HepG2 (cell line): ENCODE measurements at regions not wholly inside any gene's neighbourhood (a gene's known extent, or its start where the extent isn't known, plus 50 kb on each side); places are given as distances from the start of the nearest gene placed in this dataset.

Source experiments
- ATAC-seq: fragments of 200-7000 bp; cut with Tn5 transposase; 3 replicates; pipeline ENCODE4 v1.9.1; 2020; ENCODE audit warnings: mild to moderate bottlenecking, moderate library complexity
- BruUV-seq: library from RNA; stranded (reverse); fragments of 400-500 nt; replicated peaks from 2 replicates; lab custom pipeline; 2021; lab: Mats Ljungman, UMichigan
- CTCF ChIA-PET: fragments of 300-600 bp; formaldehyde crosslinking; extraction: SDS; loops from one replicate; lab custom pipeline; 2021; ENCODE audit warnings: low total read pairs, inconsistent platforms, low intra/inter-chr PET ratio; lab: Yijun Ruan, JAX
- POLR2A ChIA-PET: fragments of 350-600 bp; sonication (Branson Sonifier 250); formaldehyde crosslinking; loops from one replicate; lab custom pipeline; 2020; ENCODE audit warnings: antibody characterized with exemption, inconsistent platforms; lab: Yijun Ruan, JAX
- DNase-seq: peaks from one replicate; pipeline ENCODE4 v3.0.0-alpha.2; 2015; ENCODE audit warnings: low spot score
- FAIRE-seq: peaks from 3 replicates; lab custom pipeline; 2011; peaks lifted over from hg19 to GRCh38; lab: Jason Lieb, UNC
- H2AFZ ChIP-seq: one replicate; pipeline ENCODE4 v1.6.1; 2011; ENCODE audit warnings: low read length, inconsistent platforms
- H3K27ac ChIP-seq: fragments of 300-600 bp; 3 replicates; pipeline ENCODE4 v1.8.0; 2011; ENCODE audit warnings: mixed run types, mild to moderate bottlenecking, mixed read lengths, low read length, inconsistent platforms; ENCODE audit not compliant: insufficient read depth; ENCODE audit errors: extremely low read length
- H3K27me3 ChIP-seq, 2 experiments: fragments of 200-600 bp in 1 of 2; 2 replicates in 1 of 2; 3 replicates in 1 of 2; pipeline versions ENCODE4 v1.6.0 to v1.8.0; 2011; ENCODE audit warnings: low read length in 2 of 2, mild to moderate bottlenecking in 2 of 2, moderate library complexity in 2 of 2, inconsistent platforms in 1 of 2; ENCODE audit not compliant: insufficient read depth in 2 of 2, control insufficient read depth in 1 of 2
- H3K36me3 ChIP-seq, 2 experiments: fragments of 200-600 bp in 1 of 2; replicated peaks in 1 of 2; 2 replicates in 1 of 2; 3 replicates in 1 of 2; pipeline versions ENCODE4 v1.5.1 to v1.8.0; 2011; ENCODE audit warnings: low read length in 2 of 2, inconsistent platforms in 1 of 2; ENCODE audit not compliant: insufficient read depth in 2 of 2, control insufficient read depth in 1 of 2
- H3K4me1 ChIP-seq: 2 replicates; pipeline ENCODE4 v1.5.1; 2012; ENCODE audit warnings: low read length, inconsistent platforms; ENCODE audit not compliant: insufficient read depth
- H3K4me2 ChIP-seq: 2 replicates; pipeline ENCODE4 v1.6.0; 2011; ENCODE audit warnings: low read depth, low read length, inconsistent platforms
- H3K4me3 ChIP-seq, 3 experiments: fragments of 200-600 bp in 1 of 3; sonication (generic), shearing (Covaris generic) in 1 of 3; replicated peaks in 1 of 3; 2 replicates each; pipeline ENCODE4 v1.5.1; 2011 to 2016; ENCODE audit warnings: low read length in 3 of 3, inconsistent platforms in 2 of 3, low read depth in 2 of 3, mild to moderate bottlenecking in 2 of 3, control low read depth in 1 of 3, mixed read lengths in 1 of 3; ENCODE audit not compliant: insufficient read depth in 1 of 3
- H3K79me2 ChIP-seq: one replicate; pipeline ENCODE4 v1.6.1; 2011; ENCODE audit warnings: low read length, inconsistent platforms; ENCODE audit not compliant: insufficient read depth
- H3K9ac ChIP-seq: 2 replicates; pipeline ENCODE4 v1.6.0; 2011; ENCODE audit warnings: mild to moderate bottlenecking, low read depth, low read length, inconsistent platforms; ENCODE audit not compliant: insufficient read depth
- H3K9me3 ChIP-seq: 2 replicates; pipeline ENCODE4 v1.5.1; 2012; ENCODE audit warnings: mild to moderate bottlenecking, low read length
- H4K20me1 ChIP-seq: 2 replicates; pipeline ENCODE4 v1.6.0; 2011; ENCODE audit warnings: inconsistent platforms, mild to moderate bottlenecking, low read length, moderate library complexity; ENCODE audit not compliant: insufficient read depth
- AHR ChIP-seq: IDR thresholded peaks from 2 replicates; pipeline ENCODE4 v1.6.1; 2018; ENCODE audit warnings: missing genetic modification reagents, missing compliant biosample characterization
- BORCS8-MEF2B ChIP-seq: sonication (generic); formaldehyde crosslinking; IDR thresholded peaks from 2 replicates; pipeline ENCODE4 v1.8.0; 2022; ENCODE audit warnings: mild to moderate bottlenecking, missing genetic modification reagents
- CHD4 ChIP-seq: fragments of 200-600 bp; sonication (generic); IDR thresholded peaks from 2 replicates; pipeline ENCODE4 v1.7.0; 2017; ENCODE audit warnings: mild to moderate bottlenecking, low read length, borderline replicate concordance
- DPF2 ChIP-seq: sonication (generic); formaldehyde crosslinking; IDR thresholded peaks from 2 replicates; pipeline ENCODE4 v1.4.0; 2020; ENCODE audit warnings: mild to moderate bottlenecking, low read depth, missing genetic modification reagents, borderline replicate concordance
- FLYWCH1 ChIP-seq: sonication (generic); formaldehyde crosslinking; IDR thresholded peaks from 2 replicates; pipeline ENCODE4 v1.8.1; 2023; ENCODE audit warnings: mild to moderate bottlenecking, missing genetic modification reagents
- MIER3 ChIP-seq: IDR thresholded peaks from 2 replicates; pipeline ENCODE4 v1.6.1; 2016; ENCODE audit warnings: missing compliant biosample characterization, borderline replicate concordance
- NR2F2 ChIP-seq: IDR thresholded peaks from 2 replicates; pipeline ENCODE4 v1.6.1; 2012; ENCODE audit warnings: low read depth, inconsistent platforms, borderline replicate concordance
- SMAD1 ChIP-seq: sonication (generic); formaldehyde crosslinking; IDR thresholded peaks from 2 replicates; pipeline ENCODE4 v1.4.0; 2020; ENCODE audit warnings: missing genetic modification reagents, low read depth, mild to moderate bottlenecking, borderline replicate concordance
- SMC3 ChIP-seq: IDR thresholded peaks from 2 replicates; pipeline ENCODE4 v1.6.1; 2011; ENCODE audit warnings: low read length, improper control_type of control experiment
- SNAPC2 ChIP-seq: sonication (generic); formaldehyde crosslinking; IDR thresholded peaks from 2 replicates; pipeline ENCODE4 v1.8.1; 2022; ENCODE audit warnings: mild to moderate bottlenecking, missing genetic modification reagents
- TOE1 ChIP-seq: sonication (generic); formaldehyde crosslinking; IDR thresholded peaks from 2 replicates; pipeline ENCODE4 v1.4.0; 2020; ENCODE audit warnings: mild to moderate bottlenecking, missing genetic modification reagents
- ZNF207 ChIP-seq: fragments of 450-650 bp; IDR thresholded peaks from 2 replicates; pipeline ENCODE4 v1.6.1; 2016; ENCODE audit warnings: antibody characterized with exemption, borderline replicate concordance
- ZNF276 ChIP-seq: sonication (generic); formaldehyde crosslinking; IDR thresholded peaks from 2 replicates; pipeline ENCODE4 v1.4.0; 2020; ENCODE audit warnings: mild to moderate bottlenecking, low read depth, missing genetic modification reagents
- ZNF720 ChIP-seq: sonication (generic); formaldehyde crosslinking; IDR thresholded peaks from 2 replicates; pipeline ENCODE4 v1.4.0; 2020; ENCODE audit warnings: missing genetic modification reagents
- ZNF749 ChIP-seq: sonication (generic); formaldehyde crosslinking; IDR thresholded peaks from 2 replicates; pipeline ENCODE4 v1.8.0; 2022; ENCODE audit warnings: mild to moderate bottlenecking, missing genetic modification reagents, moderate library complexity, borderline replicate concordance
- WGBS: methylation state at CpG from one replicate; pipeline ENCODE4 v1.1.6; 2017; ENCODE audit warnings: low lambda C conversion rate; 5-methylcytosine and 5-hydroxymethylcytosine counted together
- in situ Hi-C: cut with HindIII; loops from 2 replicates; pipeline ENCODE4 v1.10.0; 2017; ENCODE audit warnings: low pct_unique_long_range_greater_than_20kb; ENCODE audit not compliant: extremely low pct_ligation_motif_present
- intact Hi-C: fragments of 100-400 bp; cut with micrococcal nuclease; formaldehyde crosslinking; loops from one replicate; pipeline ENCODE4 v1.10.0; 2022; ENCODE audit not compliant: unreplicated experiment
- TF ChIP-seq, protein P1 (sequence below): sonication (generic); formaldehyde crosslinking; IDR thresholded peaks from 2 replicates; pipeline ENCODE4 v1.5.1; 2020; ENCODE audit warnings: missing genetic modification reagents, mild to moderate bottlenecking, borderline replicate concordance
- TF ChIP-seq, protein P2 (sequence below): sonication (generic); formaldehyde crosslinking; IDR thresholded peaks from 2 replicates; pipeline ENCODE4 v1.8.1; 2023; ENCODE audit warnings: missing genetic modification reagents, inconsistent platforms, borderline replicate concordance
- TF ChIP-seq, protein P3 (sequence below): IDR thresholded peaks from 2 replicates; pipeline ENCODE4 v1.6.1; 2016; ENCODE audit warnings: low read depth, control low read depth

DNA sequence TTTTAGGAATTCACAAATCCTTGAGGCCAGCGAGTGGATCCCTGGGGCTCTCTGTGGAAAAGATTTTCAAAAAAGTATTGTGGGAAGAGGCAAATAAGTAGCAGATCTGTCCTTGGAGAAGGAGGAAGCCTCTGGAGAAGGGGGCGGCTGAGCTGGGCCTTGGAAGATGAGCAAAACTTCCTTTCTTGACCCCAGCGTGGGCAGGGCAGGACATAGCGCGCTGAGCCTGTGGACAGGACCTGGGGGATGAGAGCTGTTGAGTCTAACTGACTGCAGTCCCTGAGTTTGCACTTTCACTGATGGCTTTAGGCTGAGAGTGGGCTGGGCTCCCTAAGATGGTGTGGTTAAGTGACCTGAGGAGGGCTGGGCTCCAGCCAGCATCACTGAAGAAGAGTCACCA is 170.2 kb upstream of the GALNT2 start:
- no peaks in the 10 kb centered on the region for H3K79me2 ChIP-seq
- no peak overlapping the region for H3K9ac ChIP-seq
- WGBS, result 19% methylated on average over 2 of the region's 5 CpGs
- no peak for FAIRE-seq
- H4K20me1 ChIP-seq, result no peaks in the 10 kb centered on the region
- H3K9me3 ChIP-seq, result no peaks in the 10 kb centered on the region
- no peak overlapping the region for H2AFZ ChIP-seq
- no peaks in the 10 kb centered on the region for H3K36me3 ChIP-seq
- ChIA-PET POLR2A (no interaction called here), CTCF (no interaction called here)
- intact Hi-C loops, result no loop called here
- no peak overlapping the region for H3K27ac ChIP-seq
- in situ Hi-C loops, result no loop called here
- BruUV-seq, result no TSS peak
- TF ChIP-seq MIER3 (CRISPR knock-in tag), result no peak
- no peak for TF ChIP-seq SMAD1 (CRISPR knock-in tag)
- TF ChIP-seq, protein P1, sequence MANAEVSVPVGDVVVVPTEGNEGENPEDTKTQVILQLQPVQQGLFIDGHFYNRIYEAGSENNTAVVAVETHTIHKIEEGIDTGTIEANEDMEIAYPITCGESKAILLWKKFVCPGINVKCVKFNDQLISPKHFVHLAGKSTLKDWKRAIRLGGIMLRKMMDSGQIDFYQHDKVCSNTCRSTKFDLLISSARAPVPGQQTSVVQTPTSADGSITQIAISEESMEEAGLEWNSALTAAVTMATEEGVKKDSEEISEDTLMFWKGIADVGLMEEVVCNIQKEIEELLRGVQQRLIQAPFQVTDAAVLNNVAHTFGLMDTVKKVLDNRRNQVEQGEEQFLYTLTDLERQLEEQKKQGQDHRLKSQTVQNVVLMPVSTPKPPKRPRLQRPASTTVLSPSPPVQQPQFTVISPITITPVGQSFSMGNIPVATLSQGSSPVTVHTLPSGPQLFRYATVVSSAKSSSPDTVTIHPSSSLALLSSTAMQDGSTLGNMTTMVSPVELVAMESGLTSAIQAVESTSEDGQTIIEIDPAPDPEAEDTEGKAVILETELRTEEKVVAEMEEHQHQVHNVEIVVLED, result no peak
- TF ChIP-seq ZNF720 (CRISPR knock-in tag), result no peak
- no peak for TF ChIP-seq AHR
- no peak for TF ChIP-seq ZNF749 (CRISPR knock-in tag)
- TF ChIP-seq TOE1, result no peak
- no peak for TF ChIP-seq DPF2
- no peak for TF ChIP-seq SMC3
- TF ChIP-seq NR2F2, result no peak
- no peak for TF ChIP-seq BORCS8-MEF2B (CRISPR knock-in tag)
- TF ChIP-seq ZNF276 (CRISPR knock-in tag), result no peak
- no peak for TF ChIP-seq SNAPC2 (CRISPR knock-in tag)
- no peak for TF ChIP-seq FLYWCH1 (CRISPR knock-in tag)
- TF ChIP-seq CHD4, result no peak
- TF ChIP-seq, protein P2, sequence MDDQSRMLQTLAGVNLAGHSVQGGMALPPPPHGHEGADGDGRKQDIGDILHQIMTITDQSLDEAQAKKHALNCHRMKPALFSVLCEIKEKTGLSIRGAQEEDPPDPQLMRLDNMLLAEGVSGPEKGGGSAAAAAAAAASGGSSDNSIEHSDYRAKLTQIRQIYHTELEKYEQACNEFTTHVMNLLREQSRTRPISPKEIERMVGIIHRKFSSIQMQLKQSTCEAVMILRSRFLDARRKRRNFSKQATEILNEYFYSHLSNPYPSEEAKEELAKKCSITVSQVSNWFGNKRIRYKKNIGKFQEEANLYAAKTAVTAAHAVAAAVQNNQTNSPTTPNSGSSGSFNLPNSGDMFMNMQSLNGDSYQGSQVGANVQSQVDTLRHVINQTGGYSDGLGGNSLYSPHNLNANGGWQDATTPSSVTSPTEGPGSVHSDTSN, result no peak
- TF ChIP-seq, protein P3, sequence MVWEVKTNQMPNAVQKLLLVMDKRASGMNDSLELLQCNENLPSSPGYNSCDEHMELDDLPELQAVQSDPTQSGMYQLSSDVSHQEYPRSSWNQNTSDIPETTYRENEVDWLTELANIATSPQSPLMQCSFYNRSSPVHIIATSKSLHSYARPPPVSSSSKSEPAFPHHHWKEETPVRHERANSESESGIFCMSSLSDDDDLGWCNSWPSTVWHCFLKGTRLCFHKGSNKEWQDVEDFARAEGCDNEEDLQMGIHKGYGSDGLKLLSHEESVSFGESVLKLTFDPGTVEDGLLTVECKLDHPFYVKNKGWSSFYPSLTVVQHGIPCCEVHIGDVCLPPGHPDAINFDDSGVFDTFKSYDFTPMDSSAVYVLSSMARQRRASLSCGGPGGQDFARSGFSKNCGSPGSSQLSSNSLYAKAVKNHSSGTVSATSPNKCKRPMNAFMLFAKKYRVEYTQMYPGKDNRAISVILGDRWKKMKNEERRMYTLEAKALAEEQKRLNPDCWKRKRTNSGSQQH (CRISPR knock-in tag), result no peak
- TF ChIP-seq ZNF207, result no peak
- TF ChIP-seq, all 625 proteins: peak for 0
- H3K4me2 ChIP-seq, result no peak overlapping the region
- no peak overlapping the region for H3K4me3 ChIP-seq
- DNase-seq (no peak), ATAC-seq (no peak)
- H3K4me1 ChIP-seq, result peaks cover 5% of the 10 kb centered on the region
- peaks cover 0 to 12% of the 10 kb centered on the region in 2 experiments; a peak in 2 of 5 replicates for H3K27me3 ChIP-seq
